Frontal cortex (tissue), 3 donors: ENCODE measurements at regions not wholly inside any gene's neighbourhood (a gene's known extent, or its start where the extent isn't known, plus 50 kb on each side); places are given as distances from the start of the nearest gene placed in this dataset.
A peak's percentile ranks its signal among the peaks of the same experiment; 100 is the strongest.
"Not testable (repeated sequence)": the region's sequence is repeated elsewhere in the genome, so short reads cannot be mapped to it uniquely, and the experiment has no call there.

Experiments used
- DNase-seq, 2 donors: peaks; one replicate each; pipeline ENCODE4 v3.0.0; 2012; ENCODE audit warnings: low spot score in 2 of 2
- FAIRE-seq: peaks from 2 replicates; lab custom pipeline; 2012; peaks lifted over from hg19 to GRCh38; lab: Jason Lieb, UNC
- donor health status: control.
- donor health status: control.
- donor health status: control.

DNA sequence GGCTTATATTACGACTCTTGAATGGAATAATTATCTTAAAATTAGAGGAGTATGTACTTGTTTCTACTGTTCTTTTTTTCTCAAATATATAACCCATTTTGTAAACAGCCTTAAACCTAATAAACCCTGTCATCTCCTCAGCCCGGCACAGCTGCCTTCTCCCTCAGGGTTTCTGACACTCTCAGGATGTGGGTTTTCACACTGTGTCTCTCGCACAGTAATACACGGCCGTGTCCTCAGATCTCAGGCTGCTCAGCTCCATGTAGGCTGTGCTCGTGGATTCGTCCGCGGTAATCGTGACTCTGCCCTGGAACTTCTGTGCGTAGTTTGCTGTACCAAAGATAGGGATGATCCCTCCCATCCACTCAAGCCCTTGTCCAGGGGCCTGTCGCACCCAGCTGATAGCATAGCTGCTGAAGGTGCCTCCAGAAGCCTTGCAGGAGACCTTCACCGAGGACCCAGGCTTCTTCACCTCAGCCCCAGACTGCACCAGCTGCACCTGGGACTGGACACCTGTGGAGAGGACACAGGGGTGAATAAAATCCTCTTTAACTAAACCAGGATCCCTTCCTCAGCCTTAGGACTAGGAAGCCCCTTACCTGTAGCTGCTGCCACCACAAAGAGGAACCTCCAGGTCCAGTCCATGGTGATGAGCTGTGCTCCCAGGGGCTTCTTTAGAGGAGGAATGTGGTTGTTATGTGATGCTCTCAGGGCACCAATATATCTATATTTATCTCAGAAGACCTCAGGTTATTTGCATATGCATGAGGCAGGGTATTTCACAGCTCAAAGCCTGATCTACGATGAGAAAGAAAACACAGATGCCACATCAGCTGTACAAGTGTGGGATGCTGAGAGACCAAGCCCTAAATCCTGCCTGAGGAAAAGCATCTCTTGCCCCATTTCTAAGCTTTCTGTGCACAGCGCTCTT lies 1235.8 kb downstream of the TMEM121 start:
- FAIRE-seq, result not testable (repeated sequence)

DNA sequence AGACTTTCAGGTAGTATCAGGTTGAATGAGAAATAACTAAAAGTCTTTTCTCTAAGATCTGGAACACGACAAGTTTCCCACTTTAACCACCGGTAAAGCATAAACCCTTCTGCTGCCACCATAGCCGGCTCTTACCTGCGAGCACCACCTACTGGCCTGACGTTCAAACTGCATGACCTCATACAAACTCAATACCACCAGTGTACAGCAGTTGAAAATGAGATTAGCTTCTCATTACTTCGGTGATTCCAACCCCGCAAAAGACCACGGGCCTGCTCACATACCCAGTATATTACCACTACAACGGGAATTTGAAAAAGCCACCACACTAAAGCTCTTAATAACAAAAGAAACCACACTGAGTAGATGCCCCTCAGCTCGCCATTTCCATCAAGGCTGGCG lies 1238.6 kb downstream of the TMEM121 start:
- DNase-seq, result not testable (repeated sequence)
- FAIRE-seq, result peak; percentile 73

More for the DNA sequence above, 1235.8 kb downstream of the TMEM121 start:
- DNase-seq, result not testable (repeated sequence)

DNA sequence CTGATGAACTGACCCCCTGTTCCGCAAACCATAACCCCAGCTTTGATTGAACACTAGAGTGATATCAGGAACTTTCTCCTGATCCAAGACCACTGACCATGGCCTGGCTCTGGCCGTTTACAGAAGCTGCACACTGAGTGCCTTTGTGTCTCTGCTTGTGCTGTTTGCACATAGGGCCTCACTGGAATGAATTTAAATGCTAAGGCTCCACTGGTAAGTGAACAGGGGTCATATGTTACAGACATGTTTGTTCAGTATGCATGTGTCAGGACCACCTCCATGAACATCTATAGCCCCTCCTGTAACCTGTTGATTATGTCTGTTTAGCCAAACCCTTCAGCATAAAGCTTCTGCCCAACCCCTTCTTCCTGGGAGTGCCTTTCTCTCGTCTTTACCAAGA lies 1239.8 kb downstream of the TMEM121 start:
- DNase-seq (no peak), FAIRE-seq (no peak)

DNA sequence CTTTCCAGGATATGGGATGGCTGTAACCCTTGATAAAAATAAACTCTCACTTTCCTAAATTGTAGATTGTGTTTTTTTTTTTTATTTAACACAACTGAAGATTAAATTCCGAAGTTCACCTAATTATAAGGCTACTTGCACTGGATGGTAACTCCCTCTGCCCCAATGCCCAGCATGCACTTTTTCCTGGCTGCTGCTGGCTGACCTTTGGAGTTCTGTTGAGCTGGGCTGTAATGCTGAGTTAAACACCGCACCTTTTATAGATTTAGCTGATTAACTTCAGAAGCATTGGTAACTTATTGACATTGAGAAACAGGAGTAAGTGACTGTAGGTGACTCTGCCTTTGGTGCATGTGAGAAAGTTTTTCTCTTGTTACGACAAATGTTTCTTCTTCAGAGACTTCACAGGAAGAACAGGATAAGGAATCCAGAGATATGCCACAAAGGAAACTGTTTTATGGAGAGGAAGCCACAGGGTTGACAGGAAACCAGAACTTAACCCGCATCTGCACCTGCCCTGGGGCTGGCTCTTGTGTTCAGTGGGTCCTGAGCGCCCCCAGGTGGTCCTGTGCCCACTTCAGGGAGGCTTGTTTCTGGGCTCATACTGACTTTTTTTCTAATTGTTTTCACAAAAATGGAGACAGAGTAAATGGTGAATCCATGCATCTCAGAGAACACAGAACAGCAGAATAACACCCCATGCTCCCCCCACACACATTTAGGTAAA lies 1240.3 kb downstream of the TMEM121 start:
- DNase-seq, FAIRE-seq: not testable (repeated sequence)

DNA sequence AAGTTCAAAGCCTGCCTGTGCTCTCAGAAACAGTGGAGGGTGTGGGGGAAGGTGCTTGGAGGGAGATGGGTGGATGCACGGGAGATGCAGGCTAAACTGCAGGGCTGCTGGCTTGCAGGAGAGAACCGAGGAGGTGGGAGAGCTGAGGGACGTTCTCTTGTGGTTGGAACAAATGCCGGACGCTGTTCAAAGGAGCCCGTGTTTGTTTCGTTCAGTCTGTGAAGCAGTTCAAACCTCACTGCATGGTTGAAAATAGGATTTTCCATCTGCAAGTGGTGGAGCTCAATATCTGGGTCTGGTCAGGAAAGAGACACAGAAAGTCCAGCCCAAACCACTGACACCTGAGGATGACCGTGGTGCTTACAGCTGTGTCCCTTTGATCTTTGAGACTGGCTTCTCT lies 1241.8 kb downstream of the TMEM121 start:
- FAIRE-seq, DNase-seq: not testable (repeated sequence)

DNA sequence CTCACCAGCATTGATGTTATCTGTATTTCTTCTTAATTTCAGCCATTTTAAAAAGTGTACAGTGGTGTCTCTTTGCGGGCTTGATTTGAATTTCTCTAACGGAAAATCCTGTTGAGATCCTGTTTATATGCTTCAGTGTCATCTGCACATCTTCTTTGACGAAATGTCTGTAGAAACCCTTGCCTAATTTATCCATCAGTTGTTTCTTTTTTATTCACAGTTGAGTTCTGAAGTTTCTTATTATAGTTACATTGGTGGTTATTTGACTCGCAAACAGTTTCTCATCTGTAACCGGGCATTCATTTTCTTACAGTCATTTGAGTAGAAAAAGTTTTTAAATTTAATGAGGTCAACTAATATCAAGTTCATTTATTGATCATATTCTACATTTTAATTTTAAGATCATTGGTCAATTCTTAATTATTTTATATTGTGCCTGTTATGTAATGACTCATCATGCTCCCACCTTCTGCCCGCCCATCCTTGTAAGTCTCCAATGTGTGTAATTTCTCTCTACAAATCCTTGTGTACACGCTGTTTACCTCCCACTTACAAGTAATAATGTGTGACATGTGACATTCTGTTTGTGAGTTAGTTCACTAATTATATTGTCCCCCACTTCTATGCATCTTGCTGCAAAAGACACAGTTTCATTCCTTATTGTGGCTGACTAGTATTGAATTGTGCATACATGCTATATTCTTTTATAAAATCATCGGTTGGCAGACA lies 1242.8 kb downstream of the TMEM121 start:
- not testable (repeated sequence) for DNase-seq, FAIRE-seq

DNA sequence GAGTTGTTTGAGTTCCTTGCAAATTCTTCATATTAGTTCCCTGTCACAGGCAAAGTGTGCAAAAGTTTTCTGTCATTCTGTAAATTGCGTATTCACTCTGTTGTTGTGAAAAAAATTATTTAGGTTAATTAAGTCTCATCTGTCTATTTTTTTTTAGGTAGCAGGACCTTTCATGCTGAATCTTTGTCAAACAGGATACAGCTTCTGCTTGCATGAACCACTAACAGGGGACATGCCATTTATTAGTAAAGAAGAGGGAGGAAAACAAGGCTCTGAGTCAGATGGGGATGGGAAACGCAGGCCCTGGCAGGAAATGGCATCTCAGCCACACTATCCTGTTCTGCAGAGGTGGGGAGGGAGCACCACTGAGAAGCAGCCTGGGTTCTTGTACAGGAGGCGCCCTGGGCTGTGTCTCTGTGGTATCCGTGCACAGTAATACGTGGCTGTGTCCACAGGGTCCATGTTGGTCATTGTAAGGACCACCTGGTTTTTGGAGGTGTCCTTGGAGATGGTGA lies 1243.8 kb downstream of the TMEM121 start:
- FAIRE-seq, DNase-seq: not testable (repeated sequence)

DNA sequence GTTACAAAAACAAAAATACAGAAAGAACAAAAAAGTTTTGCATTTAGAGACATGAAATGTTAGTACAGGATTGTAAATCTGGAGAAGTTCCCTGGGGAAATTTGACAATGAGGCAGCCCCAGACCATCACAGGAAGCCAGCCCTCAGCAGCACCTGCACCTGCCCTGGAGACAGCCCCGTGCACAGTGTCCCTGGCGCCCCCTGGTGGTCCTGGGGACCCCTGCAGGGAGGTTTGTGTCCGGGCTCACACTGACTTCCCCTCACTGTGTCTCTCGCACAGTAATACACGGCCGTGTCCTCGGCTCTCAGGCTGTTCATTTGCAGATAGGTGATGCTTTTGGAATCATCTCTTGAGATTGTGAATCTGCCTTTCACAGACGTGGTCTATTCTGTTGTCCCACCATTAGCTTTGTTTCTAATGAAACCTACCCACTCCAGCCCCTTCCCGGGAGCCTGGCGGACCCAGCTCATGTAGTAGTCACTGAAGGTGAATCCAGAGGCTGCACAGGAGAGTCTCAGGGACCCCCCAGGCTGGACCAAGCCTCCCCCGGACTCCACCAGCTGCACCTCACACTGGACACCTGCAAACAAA lies 1248.6 kb downstream of the TMEM121 start:
- DNase-seq, FAIRE-seq: not testable (repeated sequence)

DNA sequence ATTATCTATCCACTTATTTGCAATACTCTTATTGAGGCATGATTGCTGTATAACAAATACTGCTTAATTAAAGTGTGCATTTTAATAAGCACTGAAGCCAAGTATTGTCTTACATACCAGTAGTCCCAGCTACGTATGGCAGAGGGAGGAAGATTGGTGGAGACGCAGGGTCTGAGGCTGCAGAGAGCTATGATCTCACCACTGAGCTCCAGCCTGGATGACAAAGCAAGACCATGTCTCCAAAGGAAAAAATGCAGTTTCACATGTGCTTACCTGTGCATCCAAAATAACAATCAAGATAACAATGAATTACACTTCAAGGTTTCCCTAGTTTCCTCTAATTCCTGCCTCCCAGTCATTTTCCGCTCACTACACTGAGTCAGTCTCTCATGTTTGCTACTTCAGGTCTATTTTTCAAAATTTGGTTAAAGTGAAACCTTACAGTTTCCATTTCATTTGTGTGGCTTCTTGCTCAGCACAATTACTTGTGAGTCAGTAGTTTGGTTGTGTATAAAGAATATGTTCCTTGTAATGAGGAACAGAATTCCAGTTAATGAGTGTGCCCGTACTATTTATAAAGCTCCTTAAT lies 1250.1 kb downstream of the TMEM121 start:
- FAIRE-seq, result no peak

DNA sequence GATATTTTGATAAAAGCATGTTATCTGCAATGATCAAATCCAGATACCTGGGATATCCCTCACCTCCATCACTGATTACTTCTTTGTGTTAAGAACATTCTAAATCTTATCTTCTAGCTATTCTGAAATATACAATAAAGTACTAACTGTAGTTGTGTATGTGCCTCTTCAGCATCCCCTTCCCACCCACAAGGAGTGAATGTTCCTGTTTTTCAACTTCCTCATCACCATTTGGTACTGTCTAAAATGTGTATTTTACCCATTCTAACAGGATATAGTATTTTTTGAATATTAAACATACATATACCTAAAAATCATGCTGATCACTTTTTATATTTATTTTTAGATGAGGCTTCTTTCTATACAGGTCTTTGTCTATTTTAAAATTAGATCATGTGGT lies 1252.6 kb downstream of the TMEM121 start:
- FAIRE-seq (no peak), DNase-seq (no peak)

More for the DNA sequence above, 1250.1 kb downstream of the TMEM121 start:
- DNase-seq, result no peak

DNA sequence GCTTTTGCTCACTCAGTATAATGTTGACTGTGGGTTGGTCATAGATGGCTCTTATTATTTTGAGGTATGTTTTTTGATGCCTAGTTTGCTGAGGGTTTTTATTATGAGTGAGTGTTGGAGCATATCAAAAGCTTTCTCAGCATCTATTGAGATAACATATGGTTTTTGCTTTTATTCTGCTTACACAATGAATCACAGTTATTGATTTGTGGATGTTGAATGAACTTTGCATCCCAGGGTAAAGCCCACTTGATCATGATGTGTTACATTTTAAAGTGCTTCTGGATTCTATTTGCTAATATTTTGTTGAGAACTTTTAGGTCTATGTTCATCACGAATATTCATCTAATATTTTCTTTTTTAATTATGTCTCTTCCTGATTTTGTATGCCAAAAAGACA lies 1260.3 kb downstream of the TMEM121 start:
- no peak for FAIRE-seq

DNA sequence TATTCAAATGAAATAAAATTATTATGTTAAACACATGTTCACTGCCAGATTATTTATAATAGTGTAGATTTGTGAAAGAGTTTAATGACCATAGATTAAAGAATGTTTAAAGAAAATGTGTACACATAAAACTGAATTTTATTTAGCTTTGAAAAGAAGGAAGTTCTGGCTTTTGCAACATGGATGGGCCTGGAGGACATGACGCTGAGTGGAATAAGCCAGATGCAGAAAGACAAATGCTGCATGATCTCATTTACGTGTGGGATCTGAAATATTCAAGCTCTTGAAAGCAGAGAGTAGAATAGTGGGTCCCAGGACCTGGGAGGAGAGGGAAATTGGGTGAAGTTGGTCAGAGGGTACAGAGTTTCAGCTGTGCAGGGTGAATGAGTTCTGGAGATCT lies 1261.2 kb downstream of the TMEM121 start:
- FAIRE-seq (no peak), DNase-seq (no peak)

More for the DNA sequence above, 1260.3 kb downstream of the TMEM121 start:
- DNase-seq, result no peak

DNA sequence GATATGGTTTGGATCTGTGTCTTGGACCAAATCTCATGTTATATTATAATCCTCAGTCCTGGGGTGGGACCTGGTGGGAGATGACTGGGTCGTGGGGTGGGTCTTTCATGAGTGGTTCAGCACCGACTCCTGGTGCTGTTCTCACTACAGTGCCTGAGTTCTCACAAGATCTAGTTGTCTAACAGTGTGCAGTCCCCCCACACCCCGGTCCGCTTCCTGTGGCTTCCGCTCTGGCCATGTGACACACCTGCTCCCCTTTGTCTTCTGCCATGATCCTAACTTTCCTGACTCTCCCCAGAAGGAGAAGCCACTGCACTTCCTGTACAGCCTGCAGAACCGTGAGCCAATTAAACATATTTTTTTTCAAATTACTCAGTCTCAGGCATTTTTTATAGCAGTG lies 1262.2 kb downstream of the TMEM121 start:
- no peak for DNase-seq
- no peak for FAIRE-seq

DNA sequence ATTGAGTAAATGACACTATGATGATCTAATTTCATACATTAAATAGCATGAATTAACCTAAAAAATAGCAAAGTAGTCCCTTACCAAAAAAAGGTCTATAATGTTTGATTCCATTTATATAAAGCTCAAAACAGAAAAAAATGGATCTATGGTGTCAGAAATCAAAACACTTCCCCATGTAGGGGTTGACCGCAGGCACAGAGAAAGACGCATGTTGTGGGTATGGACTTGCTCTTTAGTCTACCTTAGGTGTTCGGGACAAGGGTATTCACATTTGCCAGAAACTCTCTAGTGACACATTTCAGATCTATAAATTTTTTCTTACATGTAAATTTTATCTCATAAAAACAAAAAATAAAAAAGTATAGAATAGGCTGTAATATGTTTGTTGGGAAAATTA lies 1262.9 kb downstream of the TMEM121 start:
- DNase-seq (no peak), FAIRE-seq (no peak)

DNA sequence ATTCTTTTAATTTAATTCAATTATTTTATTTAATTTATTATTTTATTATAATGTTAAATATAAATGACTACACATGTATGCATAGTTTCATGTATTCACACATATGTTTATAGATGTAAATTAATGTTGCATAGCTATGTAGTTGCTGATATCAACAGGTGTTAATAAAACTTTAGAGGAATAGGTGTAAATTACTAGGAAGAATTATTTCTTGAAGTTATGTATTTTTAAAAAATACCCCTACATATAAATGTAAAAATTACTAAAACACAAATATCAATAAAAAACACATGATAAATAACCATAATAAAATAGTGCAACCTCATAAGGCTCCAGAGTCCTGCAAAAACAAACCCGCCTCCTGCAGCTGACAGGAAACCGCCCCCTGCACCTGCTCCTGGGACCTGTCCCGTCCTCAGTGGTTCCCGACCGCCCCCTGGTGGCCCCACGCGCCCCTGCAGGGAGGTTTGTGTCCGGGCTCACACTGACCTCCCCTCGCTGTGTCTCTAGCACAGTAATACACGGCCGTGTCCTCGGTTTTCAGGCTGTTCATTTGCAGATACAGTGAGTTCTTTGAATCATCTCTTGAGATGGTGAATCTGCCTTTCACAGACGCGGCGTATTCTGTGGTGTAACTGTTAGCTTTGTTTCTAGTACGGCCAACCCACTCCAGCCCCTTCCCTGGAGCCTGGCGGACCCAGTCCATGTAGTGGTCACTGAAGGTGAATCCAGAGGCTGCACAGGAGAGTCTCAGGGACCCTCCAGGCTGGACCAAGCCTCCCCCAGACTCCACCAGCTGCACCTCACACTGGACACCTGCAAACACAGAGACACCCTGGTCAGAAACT lies 1264.0 kb downstream of the TMEM121 start:
- DNase-seq (no peak), FAIRE-seq (peak; percentile 87)

DNA sequence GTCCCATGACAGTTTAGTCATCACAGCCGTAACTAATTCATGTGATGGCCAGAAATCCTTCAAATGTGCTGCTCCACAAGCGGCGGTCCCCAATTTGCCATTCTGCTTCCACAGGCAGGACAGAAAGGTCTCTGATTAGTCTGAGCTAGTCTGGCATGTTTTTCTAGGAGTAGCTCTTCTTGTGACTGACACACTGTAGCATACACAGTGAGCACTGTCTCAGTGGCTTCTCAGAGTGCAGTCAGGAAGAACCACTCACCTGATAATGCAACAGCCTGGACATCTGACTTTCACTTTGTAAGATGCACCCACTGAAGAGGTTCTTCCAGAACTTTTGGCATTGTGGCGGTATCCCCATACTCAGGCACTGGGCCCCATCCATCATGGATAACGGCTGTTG lies 1266.2 kb downstream of the TMEM121 start:
- DNase-seq (no peak), FAIRE-seq (no peak)

DNA sequence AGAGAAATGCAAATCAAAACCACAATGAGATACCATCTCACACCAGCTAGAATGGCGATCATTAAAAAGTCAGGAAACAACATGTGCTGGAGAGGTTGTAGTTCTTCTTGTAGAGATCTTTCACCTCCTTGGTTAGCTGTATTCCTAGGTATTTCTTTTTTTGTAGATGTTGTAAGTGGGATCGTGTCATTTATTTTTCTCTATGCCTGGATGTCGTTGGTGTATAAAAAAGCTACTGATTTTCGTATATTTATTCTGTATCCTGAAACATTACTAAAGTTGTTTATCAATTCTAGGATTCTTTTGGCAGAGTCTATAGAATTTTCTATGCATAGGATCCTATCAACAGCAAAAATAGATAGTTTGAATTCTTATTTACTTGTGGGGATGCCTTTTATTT lies 1271.8 kb downstream of the TMEM121 start:
- DNase-seq, FAIRE-seq: not testable (repeated sequence)
